HEK293 (cell line): ENCODE measurements at regions not wholly inside any gene's neighbourhood (a gene's known extent, or its start where the extent isn't known, plus 50 kb on each side); places are given as distances from the start of the nearest gene placed in this dataset.

Source experiments
- SP2 ChIP-seq: fragments of 450-650 bp; formaldehyde crosslinking; IDR thresholded peaks from 2 replicates; pipeline ENCODE4 v1.5.1; 2016; ENCODE audit warnings: missing biosample characterization, missing genetic modification characterization
- ZEB2 ChIP-seq: fragments of 450-650 bp; formaldehyde crosslinking; IDR thresholded peaks from 2 replicates; pipeline ENCODE4 v1.5.1; 2016; ENCODE audit warnings: missing biosample characterization, missing genetic modification characterization
- ZFP41 ChIP-seq: fragments of 450-650 bp; formaldehyde crosslinking; IDR thresholded peaks from 2 replicates; pipeline ENCODE4 v1.5.1; 2016; ENCODE audit warnings: missing biosample characterization, missing genetic modification characterization, borderline replicate concordance
- ZNF121 ChIP-seq: fragments of 450-650 bp; formaldehyde crosslinking; IDR thresholded peaks from 2 replicates; pipeline ENCODE4 v1.5.1; 2016; ENCODE audit warnings: missing biosample characterization, missing genetic modification characterization
- ZNF214 ChIP-seq: fragments of 450-650 bp; formaldehyde crosslinking; IDR thresholded peaks from 2 replicates; pipeline ENCODE4 v1.5.1; 2017; ENCODE audit warnings: missing biosample characterization, mild to moderate bottlenecking, missing genetic modification characterization, borderline replicate concordance
- ZNF501 ChIP-seq: fragments of 450-650 bp; formaldehyde crosslinking; IDR thresholded peaks from 2 replicates; pipeline ENCODE4 v1.5.1; 2016; ENCODE audit warnings: missing biosample characterization, missing genetic modification characterization
- ZNF785 ChIP-seq: fragments of 450-650 bp; formaldehyde crosslinking; IDR thresholded peaks from 2 replicates; pipeline ENCODE4 v1.5.1; 2016; ENCODE audit warnings: missing biosample characterization, missing genetic modification characterization
- TF ChIP-seq, protein P1 (sequence below): fragments of 450-650 bp; formaldehyde crosslinking; IDR thresholded peaks from 2 replicates; pipeline ENCODE4 v1.5.1; 2016; ENCODE audit warnings: missing biosample characterization, missing genetic modification characterization, borderline replicate concordance
- TF ChIP-seq, protein P2 (sequence below): fragments of 450-650 bp; formaldehyde crosslinking; IDR thresholded peaks from 2 replicates; pipeline ENCODE4 v1.5.1; 2016; ENCODE audit warnings: missing biosample characterization, missing genetic modification characterization
- TF ChIP-seq, protein P3 (sequence below): fragments of 450-650 bp; formaldehyde crosslinking; IDR thresholded peaks from 2 replicates; pipeline ENCODE4 v1.5.1; 2016; ENCODE audit warnings: missing biosample characterization, missing genetic modification characterization

DNA sequence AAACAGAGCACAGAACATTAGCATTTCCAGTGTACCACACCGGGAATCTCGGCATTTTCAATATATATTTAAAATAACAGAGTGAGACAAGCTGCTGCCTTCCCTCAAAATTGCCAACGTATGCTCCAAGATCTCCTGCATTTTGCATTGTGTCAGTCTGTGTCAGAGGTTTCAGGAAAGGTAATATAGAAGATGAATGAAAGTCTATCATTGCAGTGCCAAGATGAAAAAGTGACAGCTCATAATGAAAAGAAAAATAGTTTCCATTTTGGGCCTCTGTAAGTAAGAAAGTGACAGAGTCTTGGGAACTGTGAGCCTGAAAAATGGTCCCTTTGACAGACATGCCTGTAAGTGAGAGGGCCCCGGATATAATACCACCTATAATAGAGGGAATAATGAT, 297.8 kb upstream of the PIK3C3 start:
- TF ChIP-seq, protein P1, sequence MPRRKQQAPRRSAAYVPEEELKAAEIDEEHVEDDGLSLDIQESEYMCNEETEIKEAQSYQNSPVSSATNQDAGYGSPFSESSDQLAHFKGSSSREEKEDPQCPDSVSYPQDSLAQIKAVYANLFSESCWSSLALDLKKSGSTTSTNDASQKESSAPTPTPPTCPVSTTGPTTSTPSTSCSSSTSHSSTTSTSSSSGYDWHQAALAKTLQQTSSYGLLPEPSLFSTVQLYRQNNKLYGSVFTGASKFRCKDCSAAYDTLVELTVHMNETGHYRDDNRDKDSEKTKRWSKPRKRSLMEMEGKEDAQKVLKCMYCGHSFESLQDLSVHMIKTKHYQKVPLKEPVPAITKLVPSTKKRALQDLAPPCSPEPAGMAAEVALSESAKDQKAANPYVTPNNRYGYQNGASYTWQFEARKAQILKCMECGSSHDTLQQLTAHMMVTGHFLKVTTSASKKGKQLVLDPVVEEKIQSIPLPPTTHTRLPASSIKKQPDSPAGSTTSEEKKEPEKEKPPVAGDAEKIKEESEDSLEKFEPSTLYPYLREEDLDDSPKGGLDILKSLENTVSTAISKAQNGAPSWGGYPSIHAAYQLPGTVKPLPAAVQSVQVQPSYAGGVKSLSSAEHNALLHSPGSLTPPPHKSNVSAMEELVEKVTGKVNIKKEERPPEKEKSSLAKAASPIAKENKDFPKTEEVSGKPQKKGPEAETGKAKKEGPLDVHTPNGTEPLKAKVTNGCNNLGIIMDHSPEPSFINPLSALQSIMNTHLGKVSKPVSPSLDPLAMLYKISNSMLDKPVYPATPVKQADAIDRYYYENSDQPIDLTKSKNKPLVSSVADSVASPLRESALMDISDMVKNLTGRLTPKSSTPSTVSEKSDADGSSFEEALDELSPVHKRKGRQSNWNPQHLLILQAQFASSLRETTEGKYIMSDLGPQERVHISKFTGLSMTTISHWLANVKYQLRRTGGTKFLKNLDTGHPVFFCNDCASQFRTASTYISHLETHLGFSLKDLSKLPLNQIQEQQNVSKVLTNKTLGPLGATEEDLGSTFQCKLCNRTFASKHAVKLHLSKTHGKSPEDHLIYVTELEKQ = no peak
- TF ChIP-seq ZFP41 (tag by site-specific recombination) (no peak), ZEB2 (tag by site-specific recombination) (no peak), ZNF501 (tag by site-specific recombination) (no peak), ZNF214 (no peak), ZNF785 (no peak), ZNF121 (tag by site-specific recombination) (no peak), SP2 (tag by site-specific recombination) (no peak)
- TF ChIP-seq, protein P2, sequence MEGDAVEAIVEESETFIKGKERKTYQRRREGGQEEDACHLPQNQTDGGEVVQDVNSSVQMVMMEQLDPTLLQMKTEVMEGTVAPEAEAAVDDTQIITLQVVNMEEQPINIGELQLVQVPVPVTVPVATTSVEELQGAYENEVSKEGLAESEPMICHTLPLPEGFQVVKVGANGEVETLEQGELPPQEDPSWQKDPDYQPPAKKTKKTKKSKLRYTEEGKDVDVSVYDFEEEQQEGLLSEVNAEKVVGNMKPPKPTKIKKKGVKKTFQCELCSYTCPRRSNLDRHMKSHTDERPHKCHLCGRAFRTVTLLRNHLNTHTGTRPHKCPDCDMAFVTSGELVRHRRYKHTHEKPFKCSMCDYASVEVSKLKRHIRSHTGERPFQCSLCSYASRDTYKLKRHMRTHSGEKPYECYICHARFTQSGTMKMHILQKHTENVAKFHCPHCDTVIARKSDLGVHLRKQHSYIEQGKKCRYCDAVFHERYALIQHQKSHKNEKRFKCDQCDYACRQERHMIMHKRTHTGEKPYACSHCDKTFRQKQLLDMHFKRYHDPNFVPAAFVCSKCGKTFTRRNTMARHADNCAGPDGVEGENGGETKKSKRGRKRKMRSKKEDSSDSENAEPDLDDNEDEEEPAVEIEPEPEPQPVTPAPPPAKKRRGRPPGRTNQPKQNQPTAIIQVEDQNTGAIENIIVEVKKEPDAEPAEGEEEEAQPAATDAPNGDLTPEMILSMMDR = no peak
- TF ChIP-seq, protein P3, sequence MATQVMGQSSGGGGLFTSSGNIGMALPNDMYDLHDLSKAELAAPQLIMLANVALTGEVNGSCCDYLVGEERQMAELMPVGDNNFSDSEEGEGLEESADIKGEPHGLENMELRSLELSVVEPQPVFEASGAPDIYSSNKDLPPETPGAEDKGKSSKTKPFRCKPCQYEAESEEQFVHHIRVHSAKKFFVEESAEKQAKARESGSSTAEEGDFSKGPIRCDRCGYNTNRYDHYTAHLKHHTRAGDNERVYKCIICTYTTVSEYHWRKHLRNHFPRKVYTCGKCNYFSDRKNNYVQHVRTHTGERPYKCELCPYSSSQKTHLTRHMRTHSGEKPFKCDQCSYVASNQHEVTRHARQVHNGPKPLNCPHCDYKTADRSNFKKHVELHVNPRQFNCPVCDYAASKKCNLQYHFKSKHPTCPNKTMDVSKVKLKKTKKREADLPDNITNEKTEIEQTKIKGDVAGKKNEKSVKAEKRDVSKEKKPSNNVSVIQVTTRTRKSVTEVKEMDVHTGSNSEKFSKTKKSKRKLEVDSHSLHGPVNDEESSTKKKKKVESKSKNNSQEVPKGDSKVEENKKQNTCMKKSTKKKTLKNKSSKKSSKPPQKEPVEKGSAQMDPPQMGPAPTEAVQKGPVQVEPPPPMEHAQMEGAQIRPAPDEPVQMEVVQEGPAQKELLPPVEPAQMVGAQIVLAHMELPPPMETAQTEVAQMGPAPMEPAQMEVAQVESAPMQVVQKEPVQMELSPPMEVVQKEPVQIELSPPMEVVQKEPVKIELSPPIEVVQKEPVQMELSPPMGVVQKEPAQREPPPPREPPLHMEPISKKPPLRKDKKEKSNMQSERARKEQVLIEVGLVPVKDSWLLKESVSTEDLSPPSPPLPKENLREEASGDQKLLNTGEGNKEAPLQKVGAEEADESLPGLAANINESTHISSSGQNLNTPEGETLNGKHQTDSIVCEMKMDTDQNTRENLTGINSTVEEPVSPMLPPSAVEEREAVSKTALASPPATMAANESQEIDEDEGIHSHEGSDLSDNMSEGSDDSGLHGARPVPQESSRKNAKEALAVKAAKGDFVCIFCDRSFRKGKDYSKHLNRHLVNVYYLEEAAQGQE (tag by site-specific recombination) = no peak
